ENCODE measurements at regions not wholly inside any gene's neighbourhood (a gene's known extent, or its start where the extent isn't known, plus 50 kb on each side); places are given as distances from the start of the nearest gene placed in this dataset.

GRCh38 chr16:54843424-54843750 is 87.3 kb upstream of the IRX5 start:
- Histone ChIP-seq H3K9me3 (ENCODE audit: severe bottlenecking) (no peaks in the 10 kb centered on the region), H3K27ac (no peak overlapping the region), H3K27me3 (ENCODE audit: insufficient read depth, low read depth, severe bottlenecking) (no peaks in the 10 kb centered on the region), H3K4me3 (ENCODE audit: low read depth, low read length) (no peak overlapping the region), H3K36me3 (no peaks in the 10 kb centered on the region)
- DNase-seq = no peak
- TF ChIP-seq, protein P1, sequence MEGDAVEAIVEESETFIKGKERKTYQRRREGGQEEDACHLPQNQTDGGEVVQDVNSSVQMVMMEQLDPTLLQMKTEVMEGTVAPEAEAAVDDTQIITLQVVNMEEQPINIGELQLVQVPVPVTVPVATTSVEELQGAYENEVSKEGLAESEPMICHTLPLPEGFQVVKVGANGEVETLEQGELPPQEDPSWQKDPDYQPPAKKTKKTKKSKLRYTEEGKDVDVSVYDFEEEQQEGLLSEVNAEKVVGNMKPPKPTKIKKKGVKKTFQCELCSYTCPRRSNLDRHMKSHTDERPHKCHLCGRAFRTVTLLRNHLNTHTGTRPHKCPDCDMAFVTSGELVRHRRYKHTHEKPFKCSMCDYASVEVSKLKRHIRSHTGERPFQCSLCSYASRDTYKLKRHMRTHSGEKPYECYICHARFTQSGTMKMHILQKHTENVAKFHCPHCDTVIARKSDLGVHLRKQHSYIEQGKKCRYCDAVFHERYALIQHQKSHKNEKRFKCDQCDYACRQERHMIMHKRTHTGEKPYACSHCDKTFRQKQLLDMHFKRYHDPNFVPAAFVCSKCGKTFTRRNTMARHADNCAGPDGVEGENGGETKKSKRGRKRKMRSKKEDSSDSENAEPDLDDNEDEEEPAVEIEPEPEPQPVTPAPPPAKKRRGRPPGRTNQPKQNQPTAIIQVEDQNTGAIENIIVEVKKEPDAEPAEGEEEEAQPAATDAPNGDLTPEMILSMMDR (IDR thresholded peaks at IDR 0.05; ENCODE audit: low read depth, low read length) = no peak

GRCh38 chr16:54842743-54843423 is 87.8 kb upstream of the IRX5 start:
- TF ChIP-seq, protein P1 (IDR thresholded peaks at IDR 0.05; ENCODE audit: low read depth, low read length) = no peak

DNA sequence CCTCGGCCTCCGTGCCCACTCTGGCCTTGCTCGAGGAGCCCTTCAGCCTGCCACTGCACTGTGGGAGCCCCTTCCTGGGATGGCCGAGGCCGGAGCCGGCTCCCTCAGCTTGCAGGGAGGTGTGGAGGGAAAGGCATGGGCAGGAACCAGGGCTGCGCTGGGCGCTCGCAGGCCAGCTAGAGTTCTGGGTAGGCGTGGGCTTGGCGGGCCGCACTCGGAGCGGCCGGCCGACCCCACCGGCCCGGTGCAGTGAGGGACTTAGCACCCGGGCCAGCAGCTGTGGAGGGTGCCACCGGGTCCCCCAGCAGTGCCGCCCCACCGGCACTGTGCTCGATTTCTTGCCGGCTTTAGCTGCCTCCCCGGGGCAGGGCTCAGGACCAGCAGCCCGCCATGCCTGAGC is 101.0 kb upstream of the IRX5 start:
- no peak for DNase-seq
- TF ChIP-seq, protein P1 (IDR thresholded peaks at IDR 0.05; ENCODE audit: low read depth, low read length) = no peak
- Histone ChIP-seq H3K27ac (no peak overlapping the region), H3K4me3 (ENCODE audit: low read depth, low read length) (no peak overlapping the region), H3K36me3 (no peaks in the 10 kb centered on the region), H3K27me3 (ENCODE audit: insufficient read depth, low read depth, severe bottlenecking) (no peaks in the 10 kb centered on the region), H3K9me3 (ENCODE audit: severe bottlenecking) (no peaks in the 10 kb centered on the region)

More at GRCh38 chr16:54842743-54843423, 87.8 kb upstream of the IRX5 start:
- no peak for DNase-seq
- Histone ChIP-seq H3K4me3 (ENCODE audit: low read depth, low read length) (no peak overlapping the region), H3K36me3 (no peaks in the 10 kb centered on the region), H3K27me3 (ENCODE audit: insufficient read depth, low read depth, severe bottlenecking) (no peaks in the 10 kb centered on the region), H3K27ac (no peak overlapping the region), H3K9me3 (ENCODE audit: severe bottlenecking) (no peaks in the 10 kb centered on the region)

DNA sequence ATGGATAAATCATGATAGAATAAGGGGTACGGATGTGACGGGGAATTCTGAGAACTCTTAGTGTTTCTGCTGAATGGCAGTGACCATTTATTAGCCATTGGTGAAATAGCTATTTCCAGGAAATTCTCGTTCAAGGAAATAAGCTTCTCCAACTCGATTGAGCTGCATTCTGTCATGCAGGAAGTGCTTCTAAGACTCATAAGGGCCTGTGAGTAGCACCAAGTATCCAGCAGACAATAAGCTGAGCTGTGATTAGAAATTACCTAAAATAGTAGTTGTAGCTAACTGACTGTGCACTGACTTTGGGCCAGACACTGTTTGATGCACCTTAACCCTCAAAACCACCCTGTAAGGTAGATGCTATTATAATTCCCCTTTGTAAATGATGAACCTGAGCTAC is 107.8 kb upstream of the IRX5 start:
- no peaks in the 10 kb centered on the region for H3K9me3 ChIP-seq (ENCODE audit: severe bottlenecking)
- no peak for DNase-seq
- no peak overlapping the region for H3K27ac ChIP-seq
- no peaks in the 10 kb centered on the region for H3K27me3 ChIP-seq (ENCODE audit: insufficient read depth, low read depth, severe bottlenecking)
- TF ChIP-seq, protein P1 (IDR thresholded peaks at IDR 0.05; ENCODE audit: low read depth, low read length) = no peak
- no peak overlapping the region for H3K4me3 ChIP-seq (ENCODE audit: low read depth, low read length)
- H3K36me3 ChIP-seq = no peaks in the 10 kb centered on the region

DNA sequence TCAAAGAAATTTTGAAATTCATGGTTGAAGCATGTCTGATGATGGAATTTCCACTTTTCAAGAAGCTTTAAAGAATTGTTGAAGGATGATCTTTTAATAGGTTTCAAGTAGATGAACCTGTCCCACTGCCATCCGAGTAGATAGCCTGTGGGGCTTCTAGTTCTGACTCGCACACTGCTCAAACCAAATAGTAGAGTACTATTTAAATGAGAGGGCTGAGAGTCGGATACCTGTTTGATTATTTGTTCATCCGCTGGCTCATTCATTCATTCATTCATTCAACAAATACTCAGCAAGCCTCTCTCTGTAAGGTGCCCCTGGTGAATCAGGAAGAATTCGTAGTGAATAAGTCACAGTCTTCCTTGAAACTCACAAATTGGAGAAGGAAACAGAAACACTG is 108.2 kb upstream of the IRX5 start:
- no peaks in the 10 kb centered on the region for H3K9me3 ChIP-seq (ENCODE audit: severe bottlenecking)
- TF ChIP-seq, protein P1 (IDR thresholded peaks at IDR 0.05; ENCODE audit: low read depth, low read length) = no peak
- H3K27me3 ChIP-seq (ENCODE audit: insufficient read depth, low read depth, severe bottlenecking) = no peaks in the 10 kb centered on the region
- no peak overlapping the region for H3K4me3 ChIP-seq (ENCODE audit: low read depth, low read length)
- DNase-seq = no peak
- H3K36me3 ChIP-seq = no peaks in the 10 kb centered on the region
- H3K27ac ChIP-seq = no peak overlapping the region

- Histone ChIP-seq H3K9me3 (ENCODE audit: severe bottlenecking) (no peaks in the 10 kb centered on the region), H3K4me3 (ENCODE audit: low read depth, low read length) (no peak overlapping the region), H3K27me3 (ENCODE audit: insufficient read depth, low read depth, severe bottlenecking) (no peaks in the 10 kb centered on the region), H3K36me3 (no peaks in the 10 kb centered on the region), H3K27ac (no peak overlapping the region)
- no peak for DNase-seq
- TF ChIP-seq, protein P1 (IDR thresholded peaks at IDR 0.05; ENCODE audit: low read depth, low read length) = no peak
Measured at GRCh38 chr16:54821731-54822130, 108.9 kb upstream of the IRX5 start.
